HG03378 (cell line): ENCODE measurements at regions not wholly inside any gene's neighbourhood (a gene's known extent, or its start where the extent isn't known, plus 50 kb on each side); places are given as distances from the start of the nearest gene placed in this dataset.
"Not testable (repeated sequence)": the region's sequence is repeated elsewhere in the genome, so short reads cannot be mapped to it uniquely, and the experiment has no call there.

Experiments
- ATAC-seq: cut with Tn5 transposase; IDR thresholded peaks from one replicate; pipeline ENCODE4 v1.9.1; 2021; ENCODE audit warnings: mild to moderate bottlenecking, moderate library complexity; ENCODE audit not compliant: unreplicated experiment

DNA sequence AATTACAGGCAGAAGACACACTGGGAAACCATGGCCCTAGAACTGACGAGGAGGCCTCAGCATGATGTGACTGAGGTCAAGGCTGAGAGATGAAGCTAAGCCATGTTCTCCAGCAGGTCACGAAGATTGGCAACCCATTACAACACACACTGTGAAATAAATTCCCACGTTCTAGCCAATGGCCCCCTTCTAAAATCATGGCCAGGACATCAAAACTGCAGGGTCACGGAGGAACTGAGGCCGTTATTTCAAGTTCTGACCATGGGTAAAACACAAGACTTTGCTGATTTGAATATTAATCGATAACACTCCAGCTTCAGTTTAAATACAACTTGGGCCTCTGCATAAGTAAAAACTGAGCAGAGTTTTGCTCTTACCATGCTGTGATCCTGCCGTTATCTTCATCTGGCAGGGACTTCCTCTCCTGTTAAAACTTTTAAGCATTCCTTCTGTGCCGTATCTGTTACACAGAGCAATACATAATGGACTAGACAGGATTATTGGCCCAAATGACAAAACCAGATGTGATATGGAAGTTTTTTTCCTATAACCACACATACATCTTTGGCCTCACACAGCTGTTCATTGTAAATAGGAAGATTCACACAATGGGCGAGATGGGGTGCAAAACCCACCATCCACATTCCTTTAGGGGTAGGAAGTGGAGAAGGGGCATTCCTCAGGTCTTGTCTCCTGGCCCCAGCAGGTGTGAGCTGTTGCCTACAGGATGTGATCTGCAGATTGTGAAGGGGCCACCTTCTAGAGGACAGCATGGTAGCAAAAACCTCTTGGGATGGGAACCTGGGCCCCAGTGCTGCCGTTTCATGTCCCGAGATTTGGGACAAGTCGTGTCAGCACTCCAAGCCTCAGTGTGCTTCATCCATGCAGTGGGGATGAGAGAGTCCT is 207.4 kb downstream of the OPA1 start:
- no peak for ATAC-seq

DNA sequence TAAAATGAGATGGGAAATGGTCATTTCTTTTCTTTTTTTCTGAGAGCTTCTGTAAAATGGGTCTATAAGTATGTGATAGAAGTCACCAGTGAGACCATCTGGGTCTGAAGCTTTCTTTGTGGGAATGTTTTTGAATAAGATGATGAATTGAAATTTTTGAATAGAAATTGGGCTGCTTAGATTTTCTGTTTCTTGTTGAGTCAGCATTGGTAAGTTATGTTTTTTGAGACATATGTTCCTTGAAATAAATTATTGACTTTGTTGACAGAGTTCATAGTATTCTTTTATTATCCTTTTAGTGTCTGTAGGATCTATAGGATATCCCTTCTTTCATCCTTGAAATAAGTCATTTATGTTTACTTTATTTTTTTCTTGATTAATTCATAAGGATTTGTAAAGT is 208.1 kb downstream of the OPA1 start:
- no peak for ATAC-seq

DNA sequence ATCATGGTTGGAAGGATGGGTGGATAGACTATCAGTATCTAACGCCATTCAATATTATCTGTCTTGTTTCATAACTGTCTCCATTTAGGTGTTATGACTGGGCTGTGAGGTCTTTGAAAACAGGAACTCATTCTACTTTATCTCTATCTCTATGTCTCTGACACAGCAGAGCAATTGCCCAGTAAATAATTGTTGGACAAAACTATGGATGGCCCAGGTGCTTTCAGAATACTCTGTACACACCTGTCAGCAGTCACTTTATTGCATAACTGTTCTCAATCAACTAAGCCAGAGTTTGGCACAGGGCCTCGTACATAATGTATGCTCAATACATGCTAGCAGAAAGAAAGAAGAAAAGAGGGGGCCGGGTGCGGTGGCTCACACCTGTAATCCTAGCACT is 210.3 kb downstream of the OPA1 start:
- no peak for ATAC-seq

DNA sequence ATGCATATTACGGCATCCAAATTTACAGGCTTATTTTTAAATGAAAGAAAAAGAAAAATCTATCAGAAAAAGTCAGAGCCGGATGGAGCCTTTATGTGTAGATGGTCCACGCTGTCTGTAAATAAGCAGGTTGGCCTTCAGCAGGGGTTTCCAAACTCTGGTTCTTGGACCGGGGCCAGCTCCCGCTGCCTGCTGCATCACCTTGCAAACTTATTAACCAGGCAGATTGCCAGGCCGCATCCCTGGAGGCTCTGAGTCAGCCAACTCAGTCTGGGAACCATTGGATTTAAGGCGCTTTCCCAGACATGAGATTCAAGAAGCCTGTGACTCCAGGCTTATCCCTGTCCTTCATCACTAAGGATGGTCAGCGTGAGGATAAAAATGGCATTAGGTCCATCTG is 212.4 kb downstream of the OPA1 start:
- ATAC-seq, result no peak

DNA sequence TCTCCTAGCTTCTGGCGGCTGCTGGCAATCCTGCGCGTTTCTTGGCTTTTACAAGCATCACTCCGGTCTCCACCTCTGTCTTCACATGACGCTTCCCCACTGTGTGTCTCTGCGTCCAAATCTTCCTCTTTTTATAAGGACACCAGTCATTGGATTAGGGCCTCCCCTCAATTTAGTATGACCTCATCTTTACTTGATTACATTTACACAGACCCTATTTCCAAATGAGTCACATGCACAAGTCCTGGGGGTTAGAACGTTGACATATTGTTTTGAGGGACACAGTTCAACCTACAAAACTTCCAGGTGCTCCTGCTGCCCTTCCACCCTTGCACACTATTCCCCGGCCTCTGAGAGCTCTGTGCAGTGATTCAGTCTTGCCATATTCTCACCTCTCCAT is 215.3 kb downstream of the OPA1 start:
- ATAC-seq, result no peak

DNA sequence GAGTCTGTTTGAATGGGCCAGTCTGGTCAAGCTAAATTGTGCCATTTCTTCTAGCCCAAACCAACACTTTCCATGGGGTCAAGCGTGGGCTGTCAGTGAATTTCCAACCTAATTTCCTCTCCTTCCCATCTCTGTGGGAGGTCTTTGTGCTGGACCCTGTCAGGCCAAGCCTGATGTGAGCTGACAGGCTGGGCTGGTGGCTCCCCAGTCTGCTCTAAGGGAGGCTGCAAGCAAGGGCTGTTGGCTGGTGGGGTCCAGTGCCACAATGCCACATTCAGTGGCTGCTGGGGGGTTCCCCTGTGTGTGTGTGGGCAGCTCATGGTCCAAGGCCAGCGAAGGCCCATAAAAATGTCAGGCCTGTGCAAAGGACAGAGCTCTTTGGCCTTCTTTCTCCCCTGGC is 216.1 kb downstream of the OPA1 start:
- no peak for ATAC-seq

DNA sequence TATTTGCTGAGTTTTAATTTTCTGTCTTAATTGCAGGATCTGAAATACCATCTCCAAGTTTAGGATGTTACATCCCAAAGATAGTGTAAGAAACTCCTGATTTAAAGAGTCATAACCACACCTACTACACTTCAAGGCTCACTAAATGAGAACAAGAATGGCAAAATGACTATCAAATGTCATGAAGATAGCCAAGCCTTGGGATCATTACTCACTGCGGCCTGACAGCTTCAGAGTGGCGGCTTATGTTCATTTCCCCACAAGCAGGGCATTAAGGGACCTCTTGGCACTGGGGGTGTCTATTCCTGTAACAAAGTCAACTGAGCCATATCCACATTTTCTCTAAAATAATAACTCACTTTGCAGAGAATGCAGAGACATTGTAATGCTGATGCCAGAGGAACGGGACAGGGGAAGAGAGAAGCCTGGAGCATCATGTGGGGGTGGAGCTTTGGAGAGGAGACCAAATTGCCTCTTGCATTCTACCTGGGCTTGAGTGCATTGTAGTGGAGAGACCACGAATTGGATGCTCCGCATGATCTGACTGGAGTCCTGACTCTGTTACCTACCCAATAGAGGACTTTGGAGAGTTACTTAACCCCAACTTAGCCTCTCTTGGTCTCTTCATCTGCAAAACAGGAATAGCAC is 219.2 kb downstream of the OPA1 start:
- no peak for ATAC-seq

DNA sequence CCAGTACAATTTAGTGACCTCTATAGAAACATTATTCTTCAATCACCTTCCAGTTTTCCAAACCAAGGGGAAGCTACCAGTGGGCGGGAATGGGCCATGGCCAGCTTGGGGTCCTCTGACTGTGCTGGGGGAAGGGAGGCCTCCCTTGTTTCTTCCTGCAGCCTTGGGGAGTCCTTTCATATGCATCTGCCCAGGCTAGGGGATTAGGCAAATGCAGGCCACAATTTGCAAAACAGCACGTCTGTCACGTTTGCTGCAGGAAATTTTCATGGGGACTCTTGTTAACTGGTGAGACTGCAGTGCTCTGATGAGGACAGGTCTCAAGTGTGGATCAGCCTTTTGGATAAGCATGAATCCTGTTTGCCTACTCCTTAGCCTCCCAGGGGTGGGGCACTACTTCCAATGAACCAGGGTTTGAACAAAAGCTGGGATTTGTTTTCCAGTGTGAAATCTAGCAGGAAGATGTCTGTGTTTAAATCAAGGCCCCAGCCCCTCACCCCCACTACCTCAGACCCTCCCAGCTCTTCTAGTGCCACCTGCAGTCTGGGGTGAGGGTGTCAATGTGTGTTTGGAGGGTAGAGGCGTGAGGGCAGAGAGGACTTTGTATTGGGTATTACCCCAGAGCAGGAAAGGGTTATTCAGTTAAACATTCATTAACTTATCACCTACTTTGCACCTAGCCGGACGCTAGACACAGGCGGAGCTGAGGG is 219.9 kb downstream of the OPA1 start:
- ATAC-seq, result no peak

DNA sequence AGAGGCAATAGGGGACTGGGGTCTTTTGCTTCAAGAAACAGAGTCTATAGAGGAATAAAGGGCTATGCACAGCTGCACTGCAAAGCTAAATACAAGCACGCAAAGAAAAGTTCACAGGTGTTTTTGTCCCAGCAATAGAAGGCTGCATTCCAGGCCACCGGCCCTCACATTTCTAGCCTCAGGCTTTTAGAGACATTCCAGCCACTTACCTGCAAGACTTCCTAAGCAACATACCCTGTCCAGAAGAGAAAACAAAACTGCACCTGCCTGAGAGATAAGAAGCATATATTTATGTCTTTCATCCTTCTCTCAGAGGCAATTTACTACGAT is 220.5 kb downstream of the OPA1 start:
- ATAC-seq, result no peak

DNA sequence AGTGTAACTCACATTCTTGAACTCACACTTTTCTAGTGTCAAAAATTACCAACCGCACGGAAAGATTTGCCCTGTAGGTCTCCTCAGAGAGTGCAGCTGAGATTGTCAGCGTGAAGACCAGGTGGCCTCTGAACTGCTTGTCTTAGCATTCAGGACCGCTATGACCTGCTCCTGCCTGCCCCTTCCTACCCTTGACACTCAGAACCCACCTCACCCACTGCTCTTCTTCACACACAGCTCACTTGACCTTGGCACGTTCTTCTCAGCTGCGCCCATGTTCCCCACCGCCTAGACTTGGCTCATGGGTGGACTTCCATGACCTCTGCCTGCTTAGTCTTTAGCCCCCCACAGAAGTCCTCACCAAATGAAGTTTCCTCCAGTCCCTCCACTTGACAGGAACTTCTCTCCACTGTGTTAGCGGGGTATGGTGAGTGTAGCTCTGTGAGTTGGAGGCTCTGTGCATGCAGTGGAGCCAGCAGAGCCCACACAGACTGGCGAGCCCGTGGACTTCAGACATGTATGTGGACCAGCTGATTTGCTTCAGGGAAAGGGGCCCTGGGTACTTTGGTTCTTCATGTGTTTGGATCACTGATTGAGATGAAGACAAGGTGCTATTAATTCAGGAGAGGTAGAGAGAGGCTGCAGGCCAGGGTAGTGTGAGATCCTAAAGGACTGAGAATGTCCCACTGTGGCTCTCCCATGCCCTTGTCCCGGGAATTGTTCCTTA is 221.3 kb downstream of the OPA1 start:
- no peak for ATAC-seq

DNA sequence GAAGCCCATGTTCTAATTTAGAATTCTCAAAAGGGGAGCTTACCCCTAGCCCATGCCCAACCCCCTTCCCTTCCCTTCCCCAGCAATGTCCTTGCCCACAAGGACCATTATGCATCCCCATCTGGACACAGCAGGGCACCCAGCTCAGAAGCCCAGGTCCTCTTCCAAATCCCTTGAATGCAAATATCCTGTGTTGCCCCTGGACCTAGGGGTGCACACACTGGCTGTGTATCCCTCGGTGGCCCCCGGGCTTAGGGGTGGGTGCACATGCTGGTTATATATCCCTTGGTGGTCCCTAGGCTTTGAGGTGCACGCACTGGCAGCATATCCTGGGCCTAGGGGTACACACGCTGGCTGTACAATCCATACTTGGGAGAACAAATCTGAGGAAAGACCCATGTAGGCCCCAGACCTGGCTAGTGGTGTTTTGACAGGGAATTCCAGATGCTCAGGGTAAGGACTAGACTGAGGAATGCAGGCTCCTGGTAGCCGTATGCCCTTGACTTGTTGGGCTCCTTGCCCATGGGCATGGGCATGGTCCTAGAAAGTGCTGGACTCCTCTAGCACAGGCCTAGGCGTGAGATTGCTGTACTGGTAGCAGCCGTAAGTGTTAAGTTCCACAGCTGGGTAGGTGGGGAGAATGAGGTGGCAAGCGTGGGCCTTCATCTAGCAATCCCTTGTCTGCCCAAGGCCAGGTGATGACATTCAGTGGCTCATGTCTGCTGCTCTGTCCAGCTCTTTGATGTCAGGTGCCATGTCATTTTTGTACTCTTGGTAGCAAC is 222.4 kb downstream of the OPA1 start:
- ATAC-seq, result no peak

DNA sequence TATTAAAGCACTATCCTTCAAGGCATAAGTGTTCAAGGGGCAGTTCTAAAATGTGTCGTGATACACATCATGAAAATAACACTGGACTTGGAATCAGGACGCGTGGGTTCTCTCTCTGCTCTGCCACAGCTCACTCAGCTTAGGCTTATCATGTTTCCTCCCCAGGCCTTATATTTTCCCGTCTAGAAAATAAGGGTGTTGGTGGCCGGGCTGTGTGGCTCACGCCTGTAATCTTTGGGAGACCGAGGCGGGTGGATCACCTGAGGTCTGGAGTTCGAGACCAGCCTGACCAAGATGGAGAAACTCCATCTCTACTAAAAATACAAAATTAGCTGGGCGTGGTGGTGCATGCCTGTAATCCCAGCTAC is 223.0 kb downstream of the OPA1 start:
- no peak for ATAC-seq

DNA sequence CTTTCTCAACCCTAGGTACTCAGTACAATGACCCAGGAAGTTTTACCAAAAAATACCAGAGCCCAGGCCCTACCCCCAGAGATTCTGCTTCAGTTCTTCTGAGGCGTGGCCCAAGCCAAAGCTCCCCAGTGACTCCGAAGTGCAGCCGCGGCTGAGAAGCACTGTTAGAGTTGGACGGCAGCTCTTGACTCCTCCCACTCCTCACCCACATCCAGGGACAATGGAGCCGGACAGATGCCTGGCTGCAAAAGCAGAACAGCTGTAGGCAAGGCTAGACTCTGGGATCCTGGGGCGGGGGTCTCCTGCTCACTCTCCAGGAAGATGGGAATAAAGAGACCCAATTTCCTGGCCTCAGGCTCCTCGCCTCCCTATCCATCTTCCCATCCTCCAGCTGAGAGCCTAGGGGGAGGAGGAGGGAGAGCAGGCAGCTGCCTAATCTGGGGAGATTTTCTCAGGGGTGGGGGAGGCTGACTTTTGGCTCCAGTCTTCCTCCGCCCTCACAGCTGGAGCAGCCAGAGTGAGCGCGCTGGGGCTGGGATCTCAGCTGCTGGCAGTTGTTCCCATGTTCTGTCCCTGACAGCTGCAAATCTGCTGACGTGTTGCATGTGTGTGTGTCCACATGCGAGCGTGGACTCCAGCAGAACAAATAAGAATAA is 223.8 kb downstream of the OPA1 start:
- ATAC-seq, result no peak

DNA sequence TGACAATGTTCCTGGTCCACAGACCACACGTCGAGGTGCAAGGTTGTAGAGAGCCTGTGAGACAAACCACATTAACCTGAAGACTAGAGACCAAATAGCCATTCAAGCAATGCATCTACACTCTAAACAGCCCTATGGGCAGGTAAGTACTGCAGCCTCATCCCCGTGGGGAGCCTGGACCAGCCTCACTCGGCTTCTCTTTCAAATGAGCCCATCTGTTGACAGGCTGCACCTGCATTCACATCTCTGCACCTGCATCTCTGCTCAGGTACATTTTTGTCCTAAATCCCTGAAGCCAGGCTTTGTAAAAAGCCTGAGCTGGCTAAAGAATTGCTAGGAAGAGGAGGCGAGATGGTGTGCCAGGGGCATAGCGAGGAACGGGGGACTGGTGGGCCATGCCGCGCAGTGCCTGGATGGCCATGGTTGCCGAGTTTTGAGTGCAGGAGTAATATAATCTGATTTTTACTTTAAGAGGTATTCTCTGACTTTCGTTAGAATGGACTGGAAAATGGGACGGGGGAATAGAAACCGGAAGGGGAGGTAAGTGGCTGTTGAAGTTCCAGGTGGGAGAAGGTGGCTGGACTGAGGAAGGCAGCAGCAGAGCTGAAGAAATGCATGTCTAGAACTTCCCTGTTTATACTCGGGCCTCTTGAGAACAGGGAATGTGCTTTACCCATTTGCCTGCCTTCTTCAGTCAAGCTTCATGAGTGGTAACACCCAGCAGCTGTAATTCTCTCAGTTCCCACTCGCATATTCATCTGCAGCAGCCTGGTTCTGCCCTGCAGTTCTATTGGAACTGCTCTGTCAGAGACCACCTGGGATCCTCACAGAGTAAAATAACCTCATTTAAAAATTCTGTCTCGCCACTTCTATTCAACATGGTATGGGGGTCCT is 226.4 kb downstream of the OPA1 start:
- ATAC-seq, result no peak

DNA sequence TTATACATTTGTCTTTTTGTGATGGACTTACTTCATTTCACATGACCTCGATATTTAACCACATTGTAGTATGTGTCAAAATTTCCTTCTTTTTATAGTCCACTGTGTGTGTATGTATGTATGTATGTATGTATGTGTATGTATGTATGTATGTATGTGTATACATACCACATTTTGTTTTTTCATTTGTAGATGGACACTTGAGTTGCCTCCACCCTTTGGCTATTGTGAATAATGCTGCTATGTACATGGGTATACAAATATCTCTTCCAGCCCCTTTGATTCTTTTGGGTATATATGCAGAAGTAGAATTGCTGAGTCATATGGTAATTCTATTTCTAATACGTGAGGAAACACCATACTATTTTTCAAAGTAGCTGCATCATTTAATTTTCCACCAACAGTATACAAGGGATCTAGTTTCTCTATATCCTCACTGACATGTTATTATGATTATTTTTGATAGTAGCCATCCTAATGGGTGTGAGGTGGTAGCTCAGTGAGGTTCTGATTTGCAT is 228.2 kb downstream of the OPA1 start:
- ATAC-seq, result no peak

DNA sequence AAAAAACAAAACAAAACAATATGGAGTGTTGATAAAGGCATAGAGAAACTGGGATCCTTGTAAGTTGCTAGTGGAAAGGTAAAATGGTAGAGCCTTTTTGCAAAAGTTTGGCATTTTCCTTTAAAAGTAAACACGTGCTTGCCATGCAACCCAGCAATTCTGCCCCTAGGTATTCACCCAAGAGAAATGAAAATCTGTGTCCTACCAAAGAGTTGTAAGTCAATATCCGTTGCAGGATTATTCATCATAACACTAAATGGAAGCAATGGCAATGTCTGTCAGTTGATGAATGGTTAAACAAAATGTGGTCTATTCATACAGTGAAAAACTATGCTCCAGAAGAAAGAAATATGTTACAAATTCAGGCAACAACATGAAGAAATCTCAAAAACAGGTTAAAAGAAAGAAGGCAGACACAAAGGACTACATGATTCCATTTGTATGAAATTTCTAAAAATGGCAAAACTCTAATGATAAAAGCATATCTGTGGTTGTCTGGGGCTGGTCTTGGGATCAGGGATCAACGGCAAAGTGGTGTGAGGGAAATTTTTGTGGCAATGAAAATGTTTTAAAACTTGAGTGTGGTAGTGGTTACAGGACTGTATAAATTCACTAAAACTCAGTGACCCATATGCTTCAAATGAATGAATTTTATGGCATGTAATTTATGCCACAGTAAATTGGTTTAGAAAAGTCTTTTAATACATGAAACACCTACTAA is 229.6 kb downstream of the OPA1 start:
- ATAC-seq, result no peak

DNA sequence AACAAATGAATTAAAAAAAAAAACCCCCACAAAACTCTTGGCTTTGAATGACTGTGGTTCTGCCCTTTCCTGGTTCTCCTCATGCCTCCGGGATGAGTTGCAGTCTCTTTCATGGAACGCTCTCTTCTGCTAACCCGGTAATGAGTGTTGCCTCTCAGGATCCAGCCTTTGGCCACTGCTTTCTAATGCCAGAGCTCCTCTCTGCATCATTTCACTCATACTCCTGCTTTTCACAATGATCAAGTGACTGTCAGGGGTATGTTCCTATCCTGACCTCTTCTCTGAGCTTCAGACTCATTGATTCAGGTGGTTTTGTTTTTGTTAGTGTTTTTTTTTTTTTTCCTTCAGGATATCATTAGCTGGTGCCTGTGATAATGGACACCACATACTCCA is 230.2 kb downstream of the OPA1 start:
- ATAC-seq, result not testable (repeated sequence)

DNA sequence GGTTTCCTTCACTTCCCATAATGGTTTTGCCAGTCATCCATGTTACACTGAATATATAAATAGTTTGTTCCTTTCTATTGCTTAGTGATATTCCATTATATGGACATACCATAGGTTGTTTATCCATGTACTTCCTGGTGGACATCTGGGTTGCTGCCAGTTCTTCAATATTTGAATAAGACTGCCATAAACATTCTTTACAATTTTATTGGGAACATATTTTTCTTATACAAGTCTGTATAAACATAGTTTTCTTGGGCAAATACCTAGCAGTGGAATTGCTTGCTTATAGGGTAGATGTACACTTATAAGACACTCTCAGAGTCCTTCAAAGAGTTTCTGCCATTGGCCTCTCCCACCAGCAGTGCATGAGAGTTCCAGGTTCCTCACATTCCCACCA is 231.4 kb downstream of the OPA1 start:
- no peak for ATAC-seq
